ENCODE measurements at regions not wholly inside any gene's neighbourhood (a gene's known extent, or its start where the extent isn't known, plus 50 kb on each side); places are given as distances from the start of the nearest gene placed in this dataset.

DNA sequence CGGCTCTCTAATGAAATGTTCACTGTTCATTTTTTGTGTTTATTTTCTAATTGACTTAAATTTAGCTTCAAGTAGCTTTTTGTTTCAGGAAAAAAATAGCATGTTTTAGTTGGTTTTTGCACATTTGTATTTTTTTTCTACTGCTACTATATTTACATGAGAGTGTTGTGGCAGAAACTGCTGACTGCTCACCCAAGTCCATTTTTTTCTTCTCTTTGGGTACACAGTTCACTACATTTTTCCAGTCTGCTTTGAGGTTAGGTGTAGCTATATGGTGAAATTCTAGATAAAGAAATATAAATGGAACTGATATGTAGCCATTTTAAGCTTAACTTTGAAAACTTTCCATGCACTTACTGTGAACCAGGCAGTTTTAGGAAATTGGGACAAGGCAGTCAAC is 216.7 kb upstream of the C11orf87 start:
- H3K9me2 ChIP-seq (replicated peaks; ENCODE audit: insufficient read depth, low read length) = no peaks in the 10 kb centered on the region
- no peaks in the 10 kb centered on the region for H4K20me1 ChIP-seq (ENCODE audit: insufficient read depth, low read depth, low read length)
- no peak overlapping the region for H2AFZ ChIP-seq (ENCODE audit: low read length)
- no peak for DNase-seq
- no peaks in the 10 kb centered on the region for H3K27me3 ChIP-seq (ENCODE audit: low read length)
- no peaks in the 10 kb centered on the region for H3K36me3 ChIP-seq (ENCODE audit: insufficient read depth, low read length)
- no peak overlapping the region for H3K27ac ChIP-seq (ENCODE audit: low read length)
- H3K79me2 ChIP-seq (ENCODE audit: low read length) = no peaks in the 10 kb centered on the region
- H3K4me2 ChIP-seq (ENCODE audit: low read depth, low read length, poor library complexity, severe bottlenecking) = no peak overlapping the region
- H3K9me3 ChIP-seq (ENCODE audit: low read length) = no peaks in the 10 kb centered on the region
- no peak overlapping the region for H3K4me3 ChIP-seq (ENCODE audit: low read length)
- no peaks in the 10 kb centered on the region for H3K4me1 ChIP-seq (ENCODE audit: low read length)
- no peak overlapping the region for H3K9ac ChIP-seq (ENCODE audit: low read length)

DNA sequence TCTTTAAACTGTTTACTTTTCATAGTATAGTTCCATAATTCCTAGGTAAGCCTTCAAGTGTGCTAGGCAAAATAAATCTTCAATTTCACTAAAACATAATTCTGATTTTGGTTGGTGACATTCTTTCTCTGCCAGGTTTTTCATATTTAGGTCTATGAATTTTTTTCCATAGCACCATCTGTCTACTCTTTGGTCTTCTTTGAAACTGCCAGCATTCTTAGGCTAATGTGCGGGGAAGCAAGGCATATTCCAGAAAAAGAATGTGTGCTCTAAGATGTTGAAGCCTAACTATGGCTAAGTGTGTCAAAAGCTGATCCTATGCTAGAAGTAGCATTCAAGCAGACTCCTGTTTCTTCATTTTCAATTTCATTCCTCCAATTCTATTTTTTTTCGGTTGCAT is 213.9 kb upstream of the C11orf87 start:
- DNase-seq = no peak

DNA sequence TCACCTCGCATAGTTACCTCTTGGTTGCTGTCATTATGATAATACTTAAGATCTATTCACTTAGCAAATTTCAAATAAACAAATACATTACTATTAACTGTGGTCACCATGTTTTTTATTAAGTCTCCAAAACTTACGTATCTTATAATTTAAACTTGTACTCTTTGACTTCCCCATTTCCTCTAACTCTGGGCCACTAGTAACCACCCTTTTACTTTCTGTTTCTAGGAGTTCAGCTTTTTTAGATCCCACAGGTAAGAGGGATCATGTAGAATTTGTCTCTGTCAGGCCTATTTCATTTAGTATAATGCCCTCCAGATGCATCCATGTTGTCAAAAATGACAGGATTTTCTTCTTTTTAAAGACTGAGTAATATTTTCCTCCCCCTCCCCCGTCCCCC is 212.4 kb upstream of the C11orf87 start:
- Histone ChIP-seq H3K4me2 (ENCODE audit: low read depth, low read length, poor library complexity, severe bottlenecking) (no peak overlapping the region), H3K36me3 (ENCODE audit: insufficient read depth, low read length) (no peaks in the 10 kb centered on the region), H3K27ac (ENCODE audit: low read length) (no peak overlapping the region), H4K20me1 (ENCODE audit: insufficient read depth, low read depth, low read length) (no peaks in the 10 kb centered on the region), H3K9ac (ENCODE audit: low read length) (no peak overlapping the region), H3K79me2 (ENCODE audit: low read length) (no peaks in the 10 kb centered on the region), H3K4me3 (ENCODE audit: low read length) (no peak overlapping the region), H3K27me3 (ENCODE audit: low read length) (no peaks in the 10 kb centered on the region), H3K9me2 (replicated peaks; ENCODE audit: insufficient read depth, low read length) (no peaks in the 10 kb centered on the region), H3K9me3 (ENCODE audit: low read length) (peaks cover 8% of the 10 kb centered on the region; the same call in 1 of the 2 replicates), H2AFZ (ENCODE audit: low read length) (no peak overlapping the region), H3K4me1 (ENCODE audit: low read length) (no peaks in the 10 kb centered on the region)
- DNase-seq = no peak

More for the DNA sequence above, 213.9 kb upstream of the C11orf87 start:
- H3K9ac ChIP-seq (ENCODE audit: low read length) = no peak overlapping the region
- no peaks in the 10 kb centered on the region for H3K27me3 ChIP-seq (ENCODE audit: low read length)
- no peak overlapping the region for H3K27ac ChIP-seq (ENCODE audit: low read length)
- no peaks in the 10 kb centered on the region for H3K9me2 ChIP-seq (replicated peaks; ENCODE audit: insufficient read depth, low read length)
- H3K4me1 ChIP-seq (ENCODE audit: low read length) = no peaks in the 10 kb centered on the region
- H3K9me3 ChIP-seq (ENCODE audit: low read length) = peaks cover 8% of the 10 kb centered on the region; the same call in 1 of the 2 replicates
- no peak overlapping the region for H3K4me3 ChIP-seq (ENCODE audit: low read length)
- H4K20me1 ChIP-seq (ENCODE audit: insufficient read depth, low read depth, low read length) = no peaks in the 10 kb centered on the region
- no peak overlapping the region for H2AFZ ChIP-seq (ENCODE audit: low read length)
- H3K4me2 ChIP-seq (ENCODE audit: low read depth, low read length, poor library complexity, severe bottlenecking) = no peak overlapping the region
- no peaks in the 10 kb centered on the region for H3K79me2 ChIP-seq (ENCODE audit: low read length)
- H3K36me3 ChIP-seq (ENCODE audit: insufficient read depth, low read length) = no peaks in the 10 kb centered on the region

DNA sequence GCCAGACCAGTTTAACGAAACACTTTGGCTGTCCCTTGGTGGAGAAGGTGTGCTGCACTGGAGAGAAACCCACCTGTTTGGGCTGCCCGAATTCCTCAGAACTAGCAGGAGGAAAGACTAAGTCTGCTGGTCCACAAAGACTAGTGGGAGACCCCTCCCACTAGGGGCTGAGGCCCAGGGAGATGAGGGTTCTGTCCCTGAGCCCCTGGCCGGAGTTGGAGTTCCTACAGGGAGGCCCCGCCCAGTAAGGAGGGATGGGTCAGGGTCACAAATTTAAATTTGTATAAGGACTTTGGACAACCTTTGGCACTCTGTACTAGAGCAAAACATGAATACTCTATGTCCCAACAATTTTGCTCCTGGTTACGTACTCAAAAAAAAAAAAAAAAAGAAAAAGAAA is 200.8 kb upstream of the C11orf87 start:
- no peaks in the 10 kb centered on the region for H3K9me2 ChIP-seq (replicated peaks; ENCODE audit: insufficient read depth, low read length)
- H4K20me1 ChIP-seq (ENCODE audit: insufficient read depth, low read depth, low read length) = no peaks in the 10 kb centered on the region
- H2AFZ ChIP-seq (ENCODE audit: low read length) = no peak overlapping the region
- H3K4me2 ChIP-seq (ENCODE audit: low read depth, low read length, poor library complexity, severe bottlenecking) = no peak overlapping the region
- no peak for DNase-seq
- no peak overlapping the region for H3K4me3 ChIP-seq (ENCODE audit: low read length)
- no peaks in the 10 kb centered on the region for H3K4me1 ChIP-seq (ENCODE audit: low read length)
- no peaks in the 10 kb centered on the region for H3K9me3 ChIP-seq (ENCODE audit: low read length)
- no peaks in the 10 kb centered on the region for H3K27me3 ChIP-seq (ENCODE audit: low read length)
- H3K36me3 ChIP-seq (ENCODE audit: insufficient read depth, low read length) = no peaks in the 10 kb centered on the region
- no peaks in the 10 kb centered on the region for H3K79me2 ChIP-seq (ENCODE audit: low read length)
- no peak overlapping the region for H3K9ac ChIP-seq (ENCODE audit: low read length)
- H3K27ac ChIP-seq (ENCODE audit: low read length) = no peak overlapping the region

DNA sequence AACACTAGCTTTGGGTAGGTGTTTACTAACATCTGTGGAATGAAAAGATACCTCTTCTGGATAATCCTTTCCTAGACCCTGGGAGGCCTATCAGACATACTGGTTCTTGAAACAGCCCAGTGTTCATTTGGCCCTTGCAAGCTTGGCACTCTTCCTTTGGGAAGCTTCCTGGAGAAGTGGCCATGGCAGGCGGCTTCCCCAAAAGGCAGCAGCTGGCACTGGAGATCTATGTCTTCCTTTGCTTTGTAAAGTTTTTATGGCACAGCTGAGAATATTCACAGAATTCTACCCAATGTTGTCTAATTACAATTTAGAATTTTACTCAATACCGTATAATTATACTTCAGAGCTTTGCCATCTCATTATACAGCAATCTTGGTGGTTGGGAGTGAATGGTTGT is 199.2 kb upstream of the C11orf87 start:
- Histone ChIP-seq H3K79me2 (ENCODE audit: low read length) (no peaks in the 10 kb centered on the region), H3K36me3 (ENCODE audit: insufficient read depth, low read length) (no peaks in the 10 kb centered on the region), H2AFZ (ENCODE audit: low read length) (no peak overlapping the region), H3K27ac (ENCODE audit: low read length) (no peak overlapping the region), H3K4me3 (ENCODE audit: low read length) (no peak overlapping the region), H3K9ac (ENCODE audit: low read length) (no peak overlapping the region), H3K9me2 (replicated peaks; ENCODE audit: insufficient read depth, low read length) (no peaks in the 10 kb centered on the region), H4K20me1 (ENCODE audit: insufficient read depth, low read depth, low read length) (no peaks in the 10 kb centered on the region), H3K27me3 (ENCODE audit: low read length) (no peaks in the 10 kb centered on the region), H3K9me3 (ENCODE audit: low read length) (no peaks in the 10 kb centered on the region), H3K4me2 (ENCODE audit: low read depth, low read length, poor library complexity, severe bottlenecking) (no peak overlapping the region), H3K4me1 (ENCODE audit: low read length) (no peaks in the 10 kb centered on the region)
- DNase-seq = no peak

DNA sequence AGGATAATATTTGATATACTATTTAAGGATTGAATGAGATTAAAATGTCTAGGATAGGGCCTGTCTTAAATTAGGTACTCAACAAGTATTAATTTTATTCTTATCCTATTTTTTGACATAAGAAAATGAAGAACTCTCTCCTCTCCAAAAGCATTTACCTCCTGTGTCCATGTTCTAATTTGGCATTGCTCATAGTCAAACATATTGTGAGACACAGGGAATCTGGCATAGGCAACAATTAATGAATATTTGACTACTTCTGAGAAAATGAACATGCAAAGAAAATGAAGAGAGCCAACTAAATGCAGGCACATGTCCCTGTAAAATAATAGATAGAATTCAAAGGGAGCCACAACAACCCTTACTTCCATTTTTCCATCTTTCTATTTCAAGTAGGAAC is 198.5 kb upstream of the C11orf87 start:
- Histone ChIP-seq H2AFZ (ENCODE audit: low read length) (no peak overlapping the region), H3K9me2 (replicated peaks; ENCODE audit: insufficient read depth, low read length) (no peaks in the 10 kb centered on the region), H3K9me3 (ENCODE audit: low read length) (no peaks in the 10 kb centered on the region), H3K4me1 (ENCODE audit: low read length) (no peaks in the 10 kb centered on the region), H3K9ac (ENCODE audit: low read length) (no peak overlapping the region), H3K36me3 (ENCODE audit: insufficient read depth, low read length) (no peaks in the 10 kb centered on the region), H3K4me3 (ENCODE audit: low read length) (no peak overlapping the region), H3K27ac (ENCODE audit: low read length) (no peak overlapping the region), H4K20me1 (ENCODE audit: insufficient read depth, low read depth, low read length) (no peaks in the 10 kb centered on the region), H3K79me2 (ENCODE audit: low read length) (no peaks in the 10 kb centered on the region), H3K4me2 (ENCODE audit: low read depth, low read length, poor library complexity, severe bottlenecking) (no peak overlapping the region), H3K27me3 (ENCODE audit: low read length) (no peaks in the 10 kb centered on the region)
- DNase-seq = no peak

DNA sequence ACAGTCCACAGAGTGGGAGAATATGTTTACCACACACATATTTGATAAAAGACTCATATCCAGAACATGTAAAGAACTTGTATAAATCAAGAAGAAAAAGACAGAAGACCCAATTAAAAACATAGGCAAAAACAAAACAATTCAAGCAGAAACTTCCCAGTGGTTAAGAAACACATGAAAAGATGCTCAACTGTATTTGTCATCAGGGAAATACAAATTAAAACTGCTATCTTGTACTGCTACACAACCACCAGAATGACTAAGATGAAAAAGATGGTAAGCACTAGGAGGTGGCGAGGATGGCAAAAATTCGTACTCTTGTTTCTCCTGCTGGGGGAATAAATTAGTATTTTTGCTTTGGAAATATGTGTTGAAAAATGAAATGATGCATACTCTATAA is 192.3 kb upstream of the C11orf87 start:
- no peak for DNase-seq
- H3K27me3 ChIP-seq (ENCODE audit: low read length) = no peaks in the 10 kb centered on the region

DNA sequence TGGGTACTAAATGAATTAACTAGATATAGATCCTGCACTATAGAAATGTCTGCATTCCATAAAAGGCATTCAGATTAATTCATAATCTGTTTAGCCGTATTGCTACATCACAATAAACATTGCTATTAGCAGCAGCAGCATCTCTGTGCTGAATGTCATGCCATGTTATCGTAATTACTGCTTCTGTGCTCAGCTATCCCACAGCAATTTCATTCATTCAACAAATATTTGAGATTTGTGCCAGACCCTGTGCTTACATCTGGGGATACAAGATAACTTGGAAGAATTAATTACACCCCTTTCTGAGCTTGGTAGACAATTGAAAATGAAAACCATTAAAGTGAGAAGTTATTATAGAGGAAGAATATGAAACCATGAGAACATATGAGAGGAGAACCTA is 185.8 kb upstream of the C11orf87 start:
- H3K4me3 ChIP-seq (ENCODE audit: low read length) = no peak overlapping the region
- H3K9ac ChIP-seq (ENCODE audit: low read length) = no peak overlapping the region
- H3K36me3 ChIP-seq (ENCODE audit: insufficient read depth, low read length) = no peaks in the 10 kb centered on the region

More for the DNA sequence above, 192.3 kb upstream of the C11orf87 start:
- no peak overlapping the region for H3K4me3 ChIP-seq (ENCODE audit: low read length)
- no peak overlapping the region for H3K27ac ChIP-seq (ENCODE audit: low read length)
- H2AFZ ChIP-seq (ENCODE audit: low read length) = no peak overlapping the region
- no peaks in the 10 kb centered on the region for H3K79me2 ChIP-seq (ENCODE audit: low read length)
- no peaks in the 10 kb centered on the region for H3K4me1 ChIP-seq (ENCODE audit: low read length)
- no peak overlapping the region for H3K9ac ChIP-seq (ENCODE audit: low read length)
- no peaks in the 10 kb centered on the region for H3K36me3 ChIP-seq (ENCODE audit: insufficient read depth, low read length)
- H3K4me2 ChIP-seq (ENCODE audit: low read depth, low read length, poor library complexity, severe bottlenecking) = no peak overlapping the region
- H4K20me1 ChIP-seq (ENCODE audit: insufficient read depth, low read depth, low read length) = no peaks in the 10 kb centered on the region
- no peaks in the 10 kb centered on the region for H3K9me2 ChIP-seq (replicated peaks; ENCODE audit: insufficient read depth, low read length)
- no peaks in the 10 kb centered on the region for H3K9me3 ChIP-seq (ENCODE audit: low read length)

DNA sequence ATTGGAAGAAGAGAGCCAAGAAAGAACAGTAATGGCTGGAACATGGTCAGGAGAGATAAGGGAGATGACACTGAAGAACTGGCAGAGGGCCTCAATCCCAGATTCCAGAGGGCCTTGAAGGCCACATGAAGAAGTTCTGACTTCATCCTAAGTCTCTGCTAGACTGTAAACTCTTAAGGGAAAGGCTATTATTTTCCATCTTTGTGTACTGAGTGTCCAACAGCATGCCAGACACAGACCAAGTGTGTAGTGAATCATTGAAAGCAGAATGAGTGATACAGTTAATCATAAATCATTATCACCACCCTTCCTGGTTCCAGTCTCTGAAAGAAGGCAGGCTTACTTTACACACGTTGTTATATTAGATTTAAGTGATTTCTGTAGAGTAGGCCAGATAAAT is 185.3 kb upstream of the C11orf87 start:
- Histone ChIP-seq H3K4me3 (ENCODE audit: low read length) (no peak overlapping the region), H3K9me3 (ENCODE audit: low read length) (no peaks in the 10 kb centered on the region), H3K4me2 (ENCODE audit: low read depth, low read length, poor library complexity, severe bottlenecking) (no peak overlapping the region), H2AFZ (ENCODE audit: low read length) (no peak overlapping the region), H4K20me1 (ENCODE audit: insufficient read depth, low read depth, low read length) (no peaks in the 10 kb centered on the region), H3K27me3 (ENCODE audit: low read length) (no peaks in the 10 kb centered on the region), H3K9ac (ENCODE audit: low read length) (no peak overlapping the region), H3K79me2 (ENCODE audit: low read length) (no peaks in the 10 kb centered on the region), H3K4me1 (ENCODE audit: low read length) (no peaks in the 10 kb centered on the region), H3K27ac (ENCODE audit: low read length) (no peak overlapping the region), H3K9me2 (replicated peaks; ENCODE audit: insufficient read depth, low read length) (0 out of 2 replicates have a peak, but pooled peaks cover 3% of the 10 kb centered on the region), H3K36me3 (ENCODE audit: insufficient read depth, low read length) (no peaks in the 10 kb centered on the region)
- DNase-seq = no peak

More for the DNA sequence above, 185.8 kb upstream of the C11orf87 start:
- no peak overlapping the region for H3K4me2 ChIP-seq (ENCODE audit: low read depth, low read length, poor library complexity, severe bottlenecking)
- no peak overlapping the region for H3K27ac ChIP-seq (ENCODE audit: low read length)
- H3K79me2 ChIP-seq (ENCODE audit: low read length) = no peaks in the 10 kb centered on the region
- no peaks in the 10 kb centered on the region for H3K4me1 ChIP-seq (ENCODE audit: low read length)
- H3K9me2 ChIP-seq (replicated peaks; ENCODE audit: insufficient read depth, low read length) = 0 out of 2 replicates have a peak, but pooled peaks cover 3% of the 10 kb centered on the region
- no peak overlapping the region for H2AFZ ChIP-seq (ENCODE audit: low read length)
- no peaks in the 10 kb centered on the region for H3K27me3 ChIP-seq (ENCODE audit: low read length)
- no peaks in the 10 kb centered on the region for H4K20me1 ChIP-seq (ENCODE audit: insufficient read depth, low read depth, low read length)
- no peak for DNase-seq
- H3K9me3 ChIP-seq (ENCODE audit: low read length) = no peaks in the 10 kb centered on the region
